Activated naive CD4-positive, alpha-beta T cell treated with anti-CD3 and anti-CD28 coated beads, Interleukin-2, amount 10 ng/mL, durations not matched to agents 7 days and 5 days (primary cell): ENCODE measurements at regions not wholly inside any gene's neighbourhood (a gene's known extent, or its start where the extent isn't known, plus 50 kb on each side); places are given as distances from the start of the nearest gene placed in this dataset.

Source experiments
- CTCF ChIA-PET: fragments of 350-600 bp; sonication (Branson Sonifier 250); formaldehyde crosslinking; loops from one replicate; lab custom pipeline; 2021; ENCODE audit warnings: antibody characterized with exemption; lab: Charles Lee
- DNase-seq: peaks from one replicate; pipeline ENCODE4 v3.0.0-alpha.2; 2020
- H3K27ac Mint-ChIP-seq: one replicate; pipeline ENCODE4 v1.8.0; 2021; ENCODE audit warnings: mild to moderate bottlenecking, moderate library complexity, mixed read lengths
- H3K27me3 Mint-ChIP-seq: one replicate; pipeline ENCODE4 v1.8.0; 2021; ENCODE audit warnings: mild to moderate bottlenecking, mixed read lengths
- H3K36me3 Mint-ChIP-seq: one replicate; pipeline ENCODE4 v1.8.0; 2021; ENCODE audit warnings: mixed read lengths
- H3K4me1 Mint-ChIP-seq: one replicate; pipeline ENCODE4 v1.8.0; 2021; ENCODE audit warnings: mixed read lengths
- H3K4me3 Mint-ChIP-seq: one replicate; pipeline ENCODE4 v1.8.0; 2021; ENCODE audit warnings: mild to moderate bottlenecking, moderate library complexity, mixed read lengths
- H3K9me3 Mint-ChIP-seq: one replicate; pipeline ENCODE4 v1.8.0; 2021; ENCODE audit warnings: mixed read lengths

DNA sequence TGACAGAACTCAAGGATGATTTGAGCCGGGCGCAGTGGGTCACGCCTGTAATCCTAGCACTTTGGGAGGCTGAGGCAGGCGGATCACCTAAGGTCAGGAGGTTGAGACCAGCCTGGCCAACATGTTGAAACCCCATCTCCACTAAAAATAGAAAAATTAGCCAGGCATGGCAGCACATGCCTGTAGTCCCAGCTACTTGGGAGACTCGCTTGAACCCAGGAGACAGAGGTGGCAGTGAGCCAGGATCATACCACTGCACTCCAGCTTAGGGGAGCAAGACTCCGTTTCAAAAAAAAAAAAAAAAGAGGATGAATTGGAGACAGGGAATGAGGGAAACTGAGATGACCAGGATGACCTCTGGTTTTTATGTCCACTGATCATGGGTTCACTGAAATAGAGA lies 60.4 kb upstream of the CDIN1 start:
- CTCF ChIA-PET, result no interaction called here
- H3K4me3 Mint-ChIP-seq, result no peak overlapping the region
- peaks cover 4% of the 10 kb centered on the region for H3K27me3 Mint-ChIP-seq
- H3K4me1 Mint-ChIP-seq, result no peaks in the 10 kb centered on the region
- H3K36me3 Mint-ChIP-seq, result no peaks in the 10 kb centered on the region
- no peak for DNase-seq
- no peaks in the 10 kb centered on the region for H3K9me3 Mint-ChIP-seq
- H3K27ac Mint-ChIP-seq, result no peak overlapping the region

DNA sequence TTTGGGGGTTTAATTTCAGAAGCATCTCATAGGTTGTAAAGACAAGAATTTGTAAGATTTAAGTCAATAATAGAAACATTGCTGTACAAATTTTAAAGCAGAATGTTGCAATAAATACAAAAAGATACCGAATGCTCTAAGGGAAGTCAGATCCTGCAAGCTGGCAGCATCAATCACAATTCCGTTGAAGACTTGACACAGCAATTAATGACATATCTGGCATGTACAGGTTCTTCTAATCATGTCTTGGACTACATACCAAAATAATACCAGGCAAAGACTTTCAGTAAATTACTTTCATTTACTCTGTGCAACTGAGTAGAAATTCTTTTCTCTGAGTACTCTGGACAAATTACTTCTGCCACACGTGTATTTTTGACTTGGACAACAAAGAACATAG lies 54.0 kb upstream of the CDIN1 start:
- Mint-ChIP-seq H3K4me1 (no peaks in the 10 kb centered on the region), H3K4me3 (no peak overlapping the region), H3K9me3 (peaks cover 2% of the 10 kb centered on the region), H3K36me3 (no peaks in the 10 kb centered on the region), H3K27ac (no peak overlapping the region), H3K27me3 (no peaks in the 10 kb centered on the region)
- CTCF ChIA-PET, result no interaction called here
- no peak for DNase-seq

DNA sequence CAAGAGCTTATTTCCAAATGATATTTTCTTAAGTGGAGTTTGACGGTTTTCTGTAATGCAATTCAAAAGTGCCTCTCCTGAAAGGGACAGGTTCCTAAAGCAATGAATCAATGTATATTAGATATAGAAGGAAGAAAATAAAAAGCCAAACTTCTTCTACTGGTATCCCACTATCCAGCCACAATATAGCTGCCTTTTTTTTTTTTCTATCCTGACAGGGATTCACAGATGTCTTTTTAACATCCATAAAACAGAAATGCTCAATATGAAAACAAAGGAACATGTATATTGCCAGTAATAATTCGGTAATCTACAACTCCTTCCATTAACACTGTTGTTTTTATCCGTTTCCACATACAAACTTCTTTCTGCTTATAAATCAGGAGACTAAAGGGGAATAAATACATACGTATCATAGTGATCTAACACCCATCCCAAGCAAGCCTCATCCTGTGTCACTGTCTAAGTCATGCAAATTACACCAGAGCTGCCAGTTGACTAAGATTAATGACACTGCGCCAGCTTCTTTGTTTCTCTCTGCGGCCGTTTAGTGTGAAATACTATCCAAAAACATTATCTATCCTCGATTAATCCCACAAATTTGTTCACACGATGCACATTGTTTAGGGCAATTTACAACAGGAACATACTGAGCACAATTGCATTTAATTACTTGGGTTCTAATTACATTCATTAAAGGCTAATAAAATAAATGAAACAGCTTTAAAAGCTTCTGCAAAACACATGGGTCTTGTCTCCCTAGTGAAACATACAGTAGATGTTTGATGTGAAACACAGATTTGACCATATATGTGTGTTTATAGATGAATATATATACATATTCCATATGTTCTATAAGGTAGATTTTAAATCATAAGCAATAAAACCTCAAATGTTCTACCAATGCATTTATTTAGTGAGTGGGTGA lies 51.9 kb upstream of the CDIN1 start:
- Mint-ChIP-seq H3K36me3 (no peaks in the 10 kb centered on the region), H3K9me3 (peaks cover 2% of the 10 kb centered on the region), H3K27ac (no peak overlapping the region), H3K4me1 (no peaks in the 10 kb centered on the region), H3K27me3 (no peaks in the 10 kb centered on the region), H3K4me3 (no peak overlapping the region)
- CTCF ChIA-PET, result interaction anchor here (0.7 kb wide), 1 partner anchor 352 kb away, joined by 3 read pairs; no protein-coding TSS in a partner anchor
- no peak for DNase-seq

DNA sequence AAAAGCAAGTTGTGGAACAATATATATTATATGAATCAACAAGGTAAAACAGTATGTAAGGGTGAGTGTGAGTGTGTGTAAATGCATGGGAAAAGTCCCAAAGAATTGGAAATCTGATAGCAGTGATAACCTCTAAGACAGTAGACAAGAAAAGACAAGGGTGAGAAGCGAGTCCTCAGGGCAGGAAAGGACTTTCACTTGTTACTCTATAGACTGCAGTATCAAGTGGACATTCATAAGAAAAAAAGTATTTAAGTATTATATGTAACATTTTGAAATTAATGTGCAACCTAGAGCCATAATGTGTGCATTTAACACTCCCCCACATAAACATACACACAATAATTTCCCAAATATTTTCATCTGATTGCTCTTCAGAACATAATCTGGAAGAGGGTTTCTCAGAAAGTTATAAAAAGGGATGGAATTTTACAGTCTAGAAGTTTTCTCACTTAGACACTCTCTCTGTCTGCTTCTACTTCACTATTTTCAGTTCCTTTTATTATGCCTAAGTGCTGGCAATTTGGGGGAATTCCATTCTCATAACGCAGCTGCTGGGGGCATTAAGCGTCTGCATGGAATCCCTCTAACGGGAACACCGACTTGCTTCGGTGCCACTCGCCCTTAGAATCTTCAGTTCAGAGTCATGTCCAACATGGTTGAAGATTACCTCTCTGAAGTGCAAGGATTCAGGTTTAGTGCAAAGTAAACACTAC lies 50.0 kb upstream of the CDIN1 start:
- Mint-ChIP-seq H3K4me1 (no peaks in the 10 kb centered on the region), H3K27ac (no peak overlapping the region), H3K4me3 (no peak overlapping the region), H3K27me3 (no peaks in the 10 kb centered on the region), H3K9me3 (peaks cover 2% of the 10 kb centered on the region), H3K36me3 (no peaks in the 10 kb centered on the region)
- CTCF ChIA-PET, result no interaction called here
- no peak for DNase-seq
